Ovary (tissue), 7 donors: ENCODE measurements at regions not wholly inside any gene's neighbourhood (a gene's known extent, or its start where the extent isn't known, plus 50 kb on each side); places are given as distances from the start of the nearest gene placed in this dataset.

Experiments used
- DNase-seq, 5 donors: peaks; one replicate each; pipeline ENCODE4 v3.0.0-alpha.2; 2019 to 2020
- H3K27ac ChIP-seq, 2 donors: fragments of 200-600 bp; one replicate each; pipeline versions ENCODE4 v1.5.1 to v1.8.0; 2019 to 2022
- H3K27me3 ChIP-seq: fragments of 200-600 bp; one replicate; pipeline ENCODE4 v1.8.0; 2022
- H3K36me3 ChIP-seq: fragments of 200-600 bp; sonication (generic); one replicate; pipeline ENCODE4 v1.5.1; 2019
- H3K4me1 ChIP-seq: one replicate; pipeline ENCODE4 v1.8.1; 2013; ENCODE audit warnings: mild to moderate bottlenecking, moderate library complexity; ENCODE audit not compliant: insufficient read depth
- H3K4me3 ChIP-seq: fragments of 200-600 bp; sonication (generic); one replicate; pipeline ENCODE4 v1.5.1; 2017
- H3K9me3 ChIP-seq, 2 donors: fragments of 200-600 bp in 1 of 2; sonication (generic) in 1 of 2; one replicate each; pipeline versions ENCODE4 v1.5.1 to v1.8.1; 2013 to 2019; ENCODE audit warnings: mild to moderate bottlenecking in 1 of 2, moderate library complexity in 1 of 2
- CTCF ChIP-seq, 3 donors: fragments of 450-650 bp in 2 of 3; fragments of 200-600 bp in 1 of 3; IDR thresholded peaks; one replicate each; pipeline versions ENCODE4 v1.5.1 to v1.8.0; 2016 to 2022; ENCODE audit warnings: antibody characterized with exemption in 3 of 3, mild to moderate bottlenecking in 1 of 3
- EP300 ChIP-seq: sonication (generic); formaldehyde crosslinking; IDR thresholded peaks from one replicate; pipeline ENCODE4 v1.6.1; 2017; ENCODE audit warnings: antibody characterized with exemption
- POLR2A ChIP-seq: fragments of 450-650 bp; IDR thresholded peaks from one replicate; pipeline ENCODE4 v1.6.1; 2017; ENCODE audit warnings: antibody characterized with exemption, mild to moderate bottlenecking, moderate library complexity
- WGBS, 3 donors: extraction: QIAGEN DNeasy Blood & Tissue Kit in 1 of 3; methylation state at CpG; one replicate each; pipeline versions ENCODE4 v1.1.5 to v1.1.7; 2013 to 2017; 5-methylcytosine and 5-hydroxymethylcytosine counted together
- intact Hi-C, 4 donors: fragments of 100-400 bp; cut with DNase I; formaldehyde crosslinking; loops; one replicate each; pipeline versions ENCODE4 v1.11.0 to v1.15.1; 2022 to 2023
- donor health status: DM: no; HTN: no; CAD: no; lungs with moderate emphysema.
- donor health status: DM: no; HTN: no; CAD: no.
- donor health status: Bipolar disorder and iron deficiency.
- donor health status: DM: no; HTN: no; CAD: no.
- donor health status: DM: yes; HTN: yes; CAD: no.

DNA sequence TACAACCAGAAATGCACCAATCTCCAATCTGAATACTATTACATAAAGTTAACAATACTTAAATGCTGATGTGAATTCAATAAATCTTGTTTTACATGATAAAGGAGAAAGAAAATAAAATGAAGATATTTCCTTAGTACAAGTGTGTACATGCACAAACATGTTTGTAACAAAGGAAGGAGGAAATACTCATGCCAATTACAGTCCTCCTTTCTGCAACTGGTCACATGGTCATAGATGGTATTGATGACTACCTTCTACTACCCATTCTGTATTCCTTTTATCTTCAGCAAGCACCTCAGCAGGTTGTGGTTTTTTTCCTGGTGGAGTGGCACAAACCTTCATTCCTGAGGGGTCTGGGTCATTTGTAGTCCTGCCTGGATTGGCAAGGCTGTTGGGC is 214.2 kb upstream of the GUCY1A2 start:
- Histone ChIP-seq H3K27ac (no peak overlapping the region), H3K36me3 (no peaks in the 10 kb centered on the region), H3K4me3 (no peak overlapping the region), H3K27me3 (no peaks in the 10 kb centered on the region), H3K4me1 (no peaks in the 10 kb centered on the region), H3K9me3 (no peaks in the 10 kb centered on the region)
- intact Hi-C loops, result no loop called here
- DNase-seq, result no peak
- TF ChIP-seq EP300 (no peak), CTCF (IDR thresholded peaks at IDR 0.05) (no peak), POLR2A (no peak)

- Histone ChIP-seq H3K36me3 (no peaks in the 10 kb centered on the region), H3K4me1 (no peaks in the 10 kb centered on the region), H3K9me3 (no peaks in the 10 kb centered on the region), H3K27me3 (no peaks in the 10 kb centered on the region), H3K4me3 (no peak overlapping the region), H3K27ac (no peak overlapping the region)
- no peak for DNase-seq
- intact Hi-C loops, result no loop called here
- TF ChIP-seq CTCF (IDR thresholded peaks at IDR 0.05), result no peak
- no peak for TF ChIP-seq EP300
- no peak for TF ChIP-seq POLR2A
Measured at GRCh38 chr11:107224836-107225235, 206.6 kb upstream of the GUCY1A2 start.

DNA sequence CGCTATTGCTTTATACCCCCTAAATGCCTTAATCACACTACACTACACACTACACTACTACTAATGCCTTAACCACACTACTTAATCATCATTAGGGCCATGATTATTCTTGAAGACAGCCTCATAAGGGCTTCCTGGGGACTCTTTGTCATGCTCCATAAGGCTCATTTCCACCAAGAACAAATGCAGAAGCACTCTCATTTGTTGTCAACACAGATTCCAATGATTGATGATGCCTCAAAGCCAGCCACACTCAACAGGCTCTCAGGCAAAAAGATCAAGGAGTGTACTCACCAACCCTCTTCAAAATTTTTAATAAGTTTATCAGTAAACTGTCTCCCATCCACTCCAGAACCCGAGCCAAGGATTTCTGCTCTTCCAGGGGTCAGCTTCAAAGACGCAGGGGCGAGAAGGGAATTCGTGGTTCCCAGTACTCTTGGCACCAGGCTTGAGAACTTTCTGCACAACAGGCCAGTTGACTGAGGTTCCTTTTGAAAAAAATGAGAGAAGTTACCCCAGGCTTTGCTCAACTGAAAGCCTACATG is 204.7 kb upstream of the GUCY1A2 start:
- Histone ChIP-seq H3K27me3 (no peaks in the 10 kb centered on the region), H3K27ac (no peak overlapping the region), H3K9me3 (no peaks in the 10 kb centered on the region), H3K4me1 (no peaks in the 10 kb centered on the region), H3K4me3 (no peak overlapping the region), H3K36me3 (no peaks in the 10 kb centered on the region)
- DNase-seq, result no peak
- TF ChIP-seq CTCF (IDR thresholded peaks at IDR 0.05), result no peak
- no peak for TF ChIP-seq EP300
- no peak for TF ChIP-seq POLR2A
- 32 to 52% (median 48%) methylated on average over 5 of the region's 5 CpGs for WGBS, 3 donors
- intact Hi-C loops, result no loop called here

DNA sequence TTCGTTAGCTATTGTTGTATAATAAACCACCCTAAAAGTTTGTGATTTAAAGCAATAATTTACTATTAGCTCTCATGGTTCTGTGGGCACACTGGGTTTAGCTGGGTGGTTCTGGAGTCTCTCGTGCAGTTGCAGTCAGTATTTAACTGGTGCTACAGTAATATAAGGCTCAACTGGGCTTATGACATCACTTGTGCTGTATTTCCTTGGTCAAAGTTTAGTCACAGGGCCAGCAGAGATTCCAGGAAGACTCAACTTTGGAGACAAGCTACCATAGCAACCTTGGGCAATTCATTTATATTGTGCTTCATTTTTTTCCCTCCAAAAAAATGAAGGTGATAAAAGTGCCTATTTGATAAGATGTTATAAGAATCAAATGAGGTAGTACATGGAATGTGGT is 204.2 kb upstream of the GUCY1A2 start:
- Histone ChIP-seq H3K36me3 (no peaks in the 10 kb centered on the region), H3K27ac (no peak overlapping the region), H3K4me1 (no peaks in the 10 kb centered on the region), H3K9me3 (no peaks in the 10 kb centered on the region), H3K4me3 (no peak overlapping the region), H3K27me3 (no peaks in the 10 kb centered on the region)
- whole genome bisulfite sequencing, 3 donors, result 81 to 95% (median 92%) methylated on average over 2 of the region's 2 CpGs
- TF ChIP-seq POLR2A (no peak), EP300 (no peak), CTCF (IDR thresholded peaks at IDR 0.05) (no peak)
- DNase-seq, result no peak
- intact Hi-C loops, result no loop called here
